ENCODE measurements at regions not wholly inside any gene's neighbourhood (a gene's known extent, or its start where the extent isn't known, plus 50 kb on each side); places are given as distances from the start of the nearest gene placed in this dataset.

GRCh38 chr10:20618011-20618547, 279.0 kb downstream of the NEBL start:
- peaks cover 1% of the 10 kb centered on the region for H3K4me1 Mint-ChIP-seq
- peaks cover 4% of the 10 kb centered on the region for H3K9me3 Mint-ChIP-seq (ENCODE audit: low read depth)
- H3K36me3 Mint-ChIP-seq = no peaks in the 10 kb centered on the region
- DNase-seq (no peak), ATAC-seq (no peak)
- H3K4me3 Mint-ChIP-seq = no peak overlapping the region
- no peak overlapping the region for H3K27ac Mint-ChIP-seq
- CTCF ChIA-PET = no interaction called here
- no peaks in the 10 kb centered on the region for H3K27me3 Mint-ChIP-seq

- CTCF ChIA-PET = no interaction called here
- H3K4me3 Mint-ChIP-seq = no peak overlapping the region
- no peaks in the 10 kb centered on the region for H3K27me3 Mint-ChIP-seq
- no peaks in the 10 kb centered on the region for H3K36me3 Mint-ChIP-seq
- peaks cover 4% of the 10 kb centered on the region for H3K9me3 Mint-ChIP-seq (ENCODE audit: low read depth)
- no peak for ATAC-seq
- H3K4me1 Mint-ChIP-seq = peaks cover 1% of the 10 kb centered on the region
- DNase-seq = no peak
- no peak overlapping the region for H3K27ac Mint-ChIP-seq
Measured at GRCh38 chr10:20616918-20617810, 279.9 kb downstream of the NEBL start.

DNA sequence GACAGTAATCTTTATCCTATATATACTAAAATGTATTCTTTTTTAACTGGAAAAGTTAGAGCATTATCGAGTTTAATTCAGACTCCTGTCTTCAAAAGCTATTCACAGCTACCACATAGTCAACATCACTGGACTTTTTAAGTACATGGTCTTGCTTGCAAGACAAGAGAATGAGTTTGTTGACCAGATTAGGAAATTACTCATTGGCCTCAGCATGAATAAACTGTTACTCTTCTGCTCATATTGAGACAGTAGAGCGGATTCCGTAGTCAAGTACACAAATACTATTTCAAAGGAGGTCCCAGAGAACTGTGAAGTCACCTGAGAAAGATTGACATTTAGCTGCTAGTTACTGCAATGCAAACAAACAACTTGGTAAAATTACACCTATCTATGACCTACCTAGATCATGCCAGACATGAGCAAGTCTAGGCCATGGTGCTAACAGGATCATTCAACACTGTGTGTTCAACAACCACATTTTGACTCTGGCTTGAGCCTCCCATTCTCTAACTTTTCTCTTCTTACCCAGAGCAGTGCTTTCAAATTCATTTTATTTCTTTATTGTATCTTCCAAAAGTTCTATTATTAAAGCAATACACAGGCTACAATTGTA, 280.9 kb downstream of the NEBL start:
- peaks cover 1% of the 10 kb centered on the region for H3K4me1 Mint-ChIP-seq
- no peaks in the 10 kb centered on the region for H3K27me3 Mint-ChIP-seq
- peaks cover 4% of the 10 kb centered on the region for H3K9me3 Mint-ChIP-seq (ENCODE audit: low read depth)
- DNase-seq (no peak), ATAC-seq (no peak)
- H3K27ac Mint-ChIP-seq = no peak overlapping the region
- no peak overlapping the region for H3K4me3 Mint-ChIP-seq
- H3K36me3 Mint-ChIP-seq = no peaks in the 10 kb centered on the region
- CTCF ChIA-PET = no interaction called here

DNA sequence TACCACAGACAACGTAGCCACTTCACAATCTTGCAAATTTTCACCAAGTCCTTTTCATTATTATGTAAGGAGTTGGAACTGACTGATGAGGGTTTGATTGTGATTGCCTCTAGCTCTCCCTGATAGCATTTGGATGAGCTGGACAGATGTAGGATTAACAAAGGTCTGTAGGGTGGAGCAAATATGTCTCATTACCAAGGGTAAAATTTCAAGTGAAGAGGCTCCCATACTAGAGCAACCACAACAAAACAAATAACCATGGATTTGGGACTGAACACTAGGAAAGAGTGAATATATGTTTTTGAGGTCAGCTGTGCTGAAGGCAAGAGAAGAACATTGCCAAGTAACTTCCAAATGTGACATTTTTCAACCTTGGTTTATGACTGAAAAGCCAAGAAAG, 281.7 kb downstream of the NEBL start:
- Mint-ChIP-seq H3K36me3 (no peaks in the 10 kb centered on the region), H3K27ac (no peak overlapping the region), H3K4me3 (no peak overlapping the region), H3K27me3 (no peaks in the 10 kb centered on the region), H3K9me3 (ENCODE audit: low read depth) (peaks cover 4% of the 10 kb centered on the region), H3K4me1 (peaks cover 1% of the 10 kb centered on the region)
- DNase-seq = no peak
- CTCF ChIA-PET = no interaction called here
- no peak for ATAC-seq

GRCh38 chr10:20614911-20615310, 282.2 kb downstream of the NEBL start:
- H3K9me3 Mint-ChIP-seq (ENCODE audit: low read depth) = peaks cover 6% of the 10 kb centered on the region
- no peak for DNase-seq
- H3K27me3 Mint-ChIP-seq = no peaks in the 10 kb centered on the region
- H3K36me3 Mint-ChIP-seq = no peaks in the 10 kb centered on the region
- no peak overlapping the region for H3K4me3 Mint-ChIP-seq
- peaks cover 1% of the 10 kb centered on the region for H3K4me1 Mint-ChIP-seq
- CTCF ChIA-PET = no interaction called here
- no peak for ATAC-seq
- no peak overlapping the region for H3K27ac Mint-ChIP-seq

DNA sequence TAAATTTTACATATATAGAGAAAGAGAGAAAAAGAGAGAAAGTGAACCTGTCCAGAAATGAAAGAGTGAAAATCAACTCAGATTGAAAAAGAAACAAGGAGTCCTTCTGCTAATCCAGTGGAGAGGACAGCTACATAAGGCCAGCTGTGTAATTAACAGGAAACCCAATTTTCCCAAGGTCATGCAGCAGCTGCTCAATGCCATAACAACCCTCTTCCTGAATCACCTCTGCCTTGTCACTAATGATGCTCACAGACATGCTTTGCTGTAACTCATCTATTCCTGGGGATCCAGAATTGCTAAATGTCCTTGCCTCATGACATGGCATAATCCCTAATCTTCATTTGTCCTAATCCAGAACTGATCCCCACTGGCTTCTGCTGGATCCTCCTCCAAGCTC, 288.6 kb downstream of the NEBL start:
- no peak for ATAC-seq
- H3K27me3 Mint-ChIP-seq = no peaks in the 10 kb centered on the region
- no peak for DNase-seq
- H3K4me3 Mint-ChIP-seq = no peak overlapping the region
- H3K9me3 Mint-ChIP-seq (ENCODE audit: low read depth) = peaks cover 5% of the 10 kb centered on the region
- H3K36me3 Mint-ChIP-seq = no peaks in the 10 kb centered on the region
- H3K27ac Mint-ChIP-seq = no peak overlapping the region
- H3K4me1 Mint-ChIP-seq = no peaks in the 10 kb centered on the region
- CTCF ChIA-PET = no interaction called here

DNA sequence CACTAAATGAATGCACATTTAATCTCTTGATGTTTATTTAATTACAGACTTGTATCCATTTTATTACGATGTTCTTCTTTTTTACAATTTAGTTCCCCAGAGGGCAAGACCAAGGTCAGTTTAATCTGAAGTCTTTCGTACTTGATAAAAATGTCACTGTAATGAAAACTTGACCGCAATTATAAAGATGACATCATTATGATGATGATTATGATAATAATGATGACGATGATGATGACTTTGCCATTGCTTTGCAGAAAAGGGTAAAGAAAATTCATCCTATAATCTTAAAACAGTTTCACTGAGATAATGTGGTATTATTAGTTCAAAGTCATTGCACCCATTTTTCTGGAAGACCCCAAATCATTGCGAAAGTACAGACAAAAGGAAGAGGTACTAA, 290.1 kb downstream of the NEBL start:
- ATAC-seq (no peak), DNase-seq (no peak)
- H3K27me3 Mint-ChIP-seq = no peaks in the 10 kb centered on the region
- H3K9me3 Mint-ChIP-seq (ENCODE audit: low read depth) = peaks cover 8% of the 10 kb centered on the region
- H3K4me3 Mint-ChIP-seq = no peak overlapping the region
- CTCF ChIA-PET = no interaction called here
- no peak overlapping the region for H3K27ac Mint-ChIP-seq
- H3K4me1 Mint-ChIP-seq = no peaks in the 10 kb centered on the region
- H3K36me3 Mint-ChIP-seq = no peaks in the 10 kb centered on the region

GRCh38 chr10:20601941-20602461, 295.1 kb downstream of the NEBL start:
- no peak for ATAC-seq
- H3K36me3 Mint-ChIP-seq = no peaks in the 10 kb centered on the region
- H3K9me3 Mint-ChIP-seq (ENCODE audit: low read depth) = peaks cover 4% of the 10 kb centered on the region
- no peak overlapping the region for H3K4me3 Mint-ChIP-seq
- H3K27ac Mint-ChIP-seq = no peak overlapping the region
- no peak for DNase-seq
- CTCF ChIA-PET = no interaction called here
- H3K4me1 Mint-ChIP-seq = no peaks in the 10 kb centered on the region
- no peaks in the 10 kb centered on the region for H3K27me3 Mint-ChIP-seq

DNA sequence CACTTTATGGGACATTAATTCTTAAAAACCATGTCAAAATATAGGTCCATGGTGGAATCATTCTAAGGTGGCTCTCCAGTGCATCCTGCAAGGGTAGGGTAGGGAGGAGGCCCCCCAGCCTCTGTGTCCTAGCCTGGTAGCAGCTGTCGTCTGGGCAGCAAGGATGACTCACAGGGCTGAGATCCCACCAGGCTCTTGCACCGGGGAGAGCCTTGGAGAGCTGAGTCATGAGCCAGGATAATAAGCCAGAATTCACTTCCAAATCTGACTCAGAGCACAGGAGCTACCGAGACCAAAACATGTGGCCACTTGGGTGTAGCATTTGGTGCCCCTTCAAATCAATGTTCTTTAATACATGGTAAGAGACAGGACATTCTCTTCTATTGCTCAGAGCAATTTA, 298.5 kb downstream of the NEBL start:
- Mint-ChIP-seq H3K27ac (no peak overlapping the region), H3K4me3 (no peak overlapping the region), H3K27me3 (no peaks in the 10 kb centered on the region), H3K36me3 (no peaks in the 10 kb centered on the region), H3K4me1 (no peaks in the 10 kb centered on the region), H3K9me3 (ENCODE audit: low read depth) (peaks cover 4% of the 10 kb centered on the region)
- DNase-seq (no peak), ATAC-seq (no peak)
- CTCF ChIA-PET = no interaction called here

DNA sequence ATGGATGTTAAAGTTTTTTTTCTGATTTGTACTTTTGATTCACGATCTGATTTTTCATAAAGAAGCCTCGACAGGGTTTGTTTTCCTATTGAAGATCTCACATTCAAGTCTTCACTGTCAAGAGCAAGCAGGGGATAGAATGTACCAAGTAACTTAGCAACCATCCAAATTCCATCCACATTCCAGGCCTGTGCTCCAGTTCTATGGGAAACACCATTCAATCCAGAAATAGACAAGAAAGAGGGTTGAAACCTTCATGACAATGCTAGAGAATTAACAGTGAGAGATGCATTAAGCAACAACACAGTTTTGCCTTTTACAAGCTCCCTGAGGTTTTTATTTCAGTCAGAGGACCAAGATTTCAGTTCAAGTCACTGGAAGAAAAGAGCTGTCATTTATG, 300.2 kb downstream of the NEBL start:
- no peak overlapping the region for H3K27ac Mint-ChIP-seq
- no peaks in the 10 kb centered on the region for H3K27me3 Mint-ChIP-seq
- DNase-seq (no peak), ATAC-seq (no peak)
- CTCF ChIA-PET = no interaction called here
- H3K36me3 Mint-ChIP-seq = no peaks in the 10 kb centered on the region
- peaks cover 2% of the 10 kb centered on the region for H3K9me3 Mint-ChIP-seq (ENCODE audit: low read depth)
- no peak overlapping the region for H3K4me3 Mint-ChIP-seq
- H3K4me1 Mint-ChIP-seq = no peaks in the 10 kb centered on the region

DNA sequence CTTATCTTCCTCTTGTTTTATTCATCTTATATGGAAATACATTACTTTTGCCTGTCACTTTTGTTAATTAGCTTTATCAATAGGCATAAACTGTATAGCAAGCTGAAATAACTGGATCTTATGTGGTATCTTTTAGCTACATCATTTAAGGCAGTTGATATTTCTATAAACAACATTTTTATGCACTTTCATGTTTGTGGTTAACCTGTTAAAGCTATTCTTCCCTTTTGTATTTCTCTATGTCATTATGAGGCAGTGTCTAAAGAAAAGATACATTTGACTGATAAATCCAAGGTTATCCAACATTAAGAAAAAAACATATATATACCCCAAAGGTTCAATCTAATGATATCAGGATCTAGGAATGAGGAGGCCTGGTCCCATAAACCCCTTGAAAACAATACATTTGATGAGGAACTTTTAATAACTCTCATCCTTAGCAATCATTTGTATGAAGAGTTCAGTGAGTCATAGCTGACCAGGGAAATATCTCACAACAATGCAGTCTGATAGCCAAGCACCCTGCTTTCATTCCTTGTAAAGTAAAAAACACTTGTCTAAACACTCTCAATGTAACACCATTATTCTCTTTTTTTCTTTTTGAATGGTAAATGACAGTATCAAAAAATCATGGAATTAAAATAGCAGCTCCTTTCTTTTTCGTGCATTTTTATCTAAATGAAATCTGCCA, 300.9 kb downstream of the NEBL start:
- no peaks in the 10 kb centered on the region for H3K4me1 Mint-ChIP-seq
- CTCF ChIA-PET = no interaction called here
- no peak overlapping the region for H3K27ac Mint-ChIP-seq
- no peak overlapping the region for H3K4me3 Mint-ChIP-seq
- no peak for DNase-seq
- no peaks in the 10 kb centered on the region for H3K27me3 Mint-ChIP-seq
- H3K9me3 Mint-ChIP-seq (ENCODE audit: low read depth) = peaks cover 2% of the 10 kb centered on the region
- no peaks in the 10 kb centered on the region for H3K36me3 Mint-ChIP-seq
- ATAC-seq = no peak

GRCh38 chr10:20593649-20594048, 303.5 kb downstream of the NEBL start:
- H3K9me3 Mint-ChIP-seq (ENCODE audit: low read depth) = peaks cover 5% of the 10 kb centered on the region
- H3K4me1 Mint-ChIP-seq = no peaks in the 10 kb centered on the region
- ATAC-seq = no peak
- no peaks in the 10 kb centered on the region for H3K36me3 Mint-ChIP-seq
- no peak overlapping the region for H3K4me3 Mint-ChIP-seq
- no peak overlapping the region for H3K27ac Mint-ChIP-seq
- CTCF ChIA-PET = no interaction called here
- H3K27me3 Mint-ChIP-seq = no peaks in the 10 kb centered on the region
- DNase-seq = no peak

- H3K36me3 Mint-ChIP-seq = no peaks in the 10 kb centered on the region
- H3K4me1 Mint-ChIP-seq = no peaks in the 10 kb centered on the region
- no peak overlapping the region for H3K4me3 Mint-ChIP-seq
- H3K27ac Mint-ChIP-seq = no peak overlapping the region
- no peak for ATAC-seq
- H3K9me3 Mint-ChIP-seq (ENCODE audit: low read depth) = peaks cover 5% of the 10 kb centered on the region
- H3K27me3 Mint-ChIP-seq = no peaks in the 10 kb centered on the region
- CTCF ChIA-PET = no interaction called here
- DNase-seq = no peak
Measured at GRCh38 chr10:20582041-20582440, 315.1 kb downstream of the NEBL start.

DNA sequence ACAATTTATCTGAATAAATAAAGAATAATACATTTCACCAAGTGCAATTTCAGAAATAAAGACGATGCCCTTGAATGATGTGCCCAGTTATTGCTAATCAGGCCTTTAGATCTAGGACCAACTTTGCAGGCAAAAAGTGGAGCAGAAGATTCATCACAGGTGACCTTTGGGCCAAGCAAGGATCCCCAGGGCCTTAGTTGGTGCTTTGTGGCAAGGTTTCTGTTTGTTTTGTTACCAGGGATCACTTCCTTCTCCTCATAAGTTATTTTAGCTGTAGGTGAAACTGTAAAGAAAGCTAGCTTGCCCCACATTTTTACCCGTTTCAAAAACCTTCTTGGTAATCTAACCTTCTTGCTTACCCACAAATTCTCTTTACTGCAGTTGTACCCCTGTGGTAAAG, 323.2 kb downstream of the NEBL start:
- Mint-ChIP-seq H3K27ac (no peak overlapping the region), H3K4me3 (no peak overlapping the region), H3K9me3 (ENCODE audit: low read depth) (peaks cover 3% of the 10 kb centered on the region), H3K36me3 (no peaks in the 10 kb centered on the region), H3K27me3 (no peaks in the 10 kb centered on the region), H3K4me1 (no peaks in the 10 kb centered on the region)
- ATAC-seq (no peak), DNase-seq (no peak)
- CTCF ChIA-PET = no interaction called here
